ENCODE measurements at regions not wholly inside any gene's neighbourhood (a gene's known extent, or its start where the extent isn't known, plus 50 kb on each side); places are given as distances from the start of the nearest gene placed in this dataset.
A peak's percentile ranks its signal among the peaks of the same experiment; 100 is the strongest.
"Not testable (repeated sequence)": the region's sequence is repeated elsewhere in the genome, so short reads cannot be mapped to it uniquely, and the experiment has no call there.

DNA sequence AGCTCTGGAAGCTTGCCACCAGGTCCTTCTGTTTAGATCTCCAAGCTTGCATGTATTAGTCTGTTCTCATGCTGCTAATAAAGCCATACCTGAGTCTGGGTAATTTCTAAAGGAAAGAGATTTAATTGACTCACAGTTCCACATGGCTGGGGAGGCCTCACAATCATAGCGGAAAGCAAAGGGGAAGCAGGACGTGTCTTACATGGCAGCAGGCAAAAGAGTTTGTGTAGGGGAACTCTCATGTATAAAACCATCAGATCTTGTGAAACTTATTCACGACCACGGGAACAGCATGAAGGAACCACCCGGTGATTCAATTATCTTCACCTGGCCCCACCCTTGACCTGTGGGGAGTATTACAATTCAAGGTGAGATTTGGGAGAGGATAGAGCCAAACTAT, 147.0 kb upstream of the PROK2 start:
- DNase-seq (ENCODE audit: low spot score) = no peak
- ChIA-PET CTCF (no interaction called here), POLR2A (ENCODE audit: low non-redundant PET) (no interaction called here)
- no peak overlapping the region for H3K27ac ChIP-seq
- TF ChIP-seq, protein P1, sequence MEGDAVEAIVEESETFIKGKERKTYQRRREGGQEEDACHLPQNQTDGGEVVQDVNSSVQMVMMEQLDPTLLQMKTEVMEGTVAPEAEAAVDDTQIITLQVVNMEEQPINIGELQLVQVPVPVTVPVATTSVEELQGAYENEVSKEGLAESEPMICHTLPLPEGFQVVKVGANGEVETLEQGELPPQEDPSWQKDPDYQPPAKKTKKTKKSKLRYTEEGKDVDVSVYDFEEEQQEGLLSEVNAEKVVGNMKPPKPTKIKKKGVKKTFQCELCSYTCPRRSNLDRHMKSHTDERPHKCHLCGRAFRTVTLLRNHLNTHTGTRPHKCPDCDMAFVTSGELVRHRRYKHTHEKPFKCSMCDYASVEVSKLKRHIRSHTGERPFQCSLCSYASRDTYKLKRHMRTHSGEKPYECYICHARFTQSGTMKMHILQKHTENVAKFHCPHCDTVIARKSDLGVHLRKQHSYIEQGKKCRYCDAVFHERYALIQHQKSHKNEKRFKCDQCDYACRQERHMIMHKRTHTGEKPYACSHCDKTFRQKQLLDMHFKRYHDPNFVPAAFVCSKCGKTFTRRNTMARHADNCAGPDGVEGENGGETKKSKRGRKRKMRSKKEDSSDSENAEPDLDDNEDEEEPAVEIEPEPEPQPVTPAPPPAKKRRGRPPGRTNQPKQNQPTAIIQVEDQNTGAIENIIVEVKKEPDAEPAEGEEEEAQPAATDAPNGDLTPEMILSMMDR (conservative IDR thresholded peaks at IDR 0.05; ENCODE audit: low read depth) = no peak

DNA sequence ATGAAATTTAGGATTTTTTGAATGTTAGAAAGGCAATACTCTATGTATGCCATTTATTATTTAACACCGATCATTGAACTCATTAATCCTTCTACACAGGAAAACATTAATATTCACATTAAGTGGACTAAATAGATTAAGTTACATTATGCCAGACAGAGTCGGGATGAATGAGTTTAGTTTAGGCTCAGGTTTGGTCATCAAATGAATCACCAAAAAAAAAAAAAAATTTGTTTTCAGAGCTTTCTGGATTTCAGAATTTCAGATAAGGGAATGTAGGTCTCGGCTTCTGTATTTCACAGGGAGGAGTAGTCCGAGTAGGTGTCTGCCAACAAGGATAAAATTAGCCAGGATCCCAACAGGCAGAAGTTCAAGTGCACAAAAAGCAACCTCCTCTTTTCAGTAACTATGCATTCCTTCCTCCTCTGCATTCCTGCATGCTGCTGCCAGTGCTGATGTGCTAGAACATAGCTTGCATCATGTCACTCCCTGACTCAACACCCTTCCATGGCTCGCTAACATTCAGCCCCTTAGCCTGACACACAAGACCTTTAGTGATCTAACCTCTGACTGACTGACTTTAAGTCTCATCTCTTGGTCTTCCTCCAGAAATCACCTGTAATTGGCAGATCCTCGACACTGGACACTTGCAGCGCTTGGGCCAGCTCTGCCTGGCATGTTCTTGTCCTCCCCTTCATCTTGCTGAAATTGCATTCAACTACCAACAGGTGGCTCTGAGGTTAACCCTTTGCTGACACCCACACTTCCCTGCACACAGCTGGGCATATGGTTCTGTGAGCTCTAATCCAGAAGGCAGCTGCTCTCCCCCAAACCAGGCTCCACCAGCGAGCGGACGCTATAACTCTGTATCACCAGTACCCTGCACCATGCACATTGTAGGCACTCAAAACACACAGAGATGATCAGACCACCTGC, 145.4 kb upstream of the PROK2 start:
- ChIA-PET POLR2A (ENCODE audit: low non-redundant PET) (interaction anchor here (0.6 kb wide), 1 partner anchor 18 kb away, joined by 4 read pairs; no protein-coding TSS in a partner anchor), CTCF (interaction anchor here (0.6 kb wide), 1 partner anchor 594 kb away, joined by 4 read pairs; no protein-coding TSS in a partner anchor)
- peak; percentile 11 for DNase-seq (ENCODE audit: low spot score)
- no peak overlapping the region for H3K27ac ChIP-seq
- TF ChIP-seq, protein P1 (conservative IDR thresholded peaks at IDR 0.05; ENCODE audit: low read depth) = no peak

DNA sequence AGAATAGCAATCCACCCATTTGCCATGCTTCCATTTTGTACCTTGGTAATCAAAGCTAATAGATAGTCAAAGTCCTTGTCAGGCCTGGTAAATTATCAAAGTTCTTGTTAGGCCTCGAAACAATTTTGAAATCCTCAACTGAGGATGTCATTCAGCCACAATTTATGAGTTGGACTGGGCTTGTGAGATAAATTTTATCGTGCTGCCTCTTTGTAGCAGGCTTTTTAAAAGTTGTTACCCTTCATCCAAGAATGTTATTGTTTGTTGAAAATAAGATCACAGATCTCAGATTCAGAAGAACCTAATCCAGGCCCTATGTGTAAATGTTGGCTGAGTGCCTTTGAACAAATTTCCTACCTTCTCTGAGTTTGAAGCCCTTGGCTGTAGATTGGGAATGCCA, 143.3 kb upstream of the PROK2 start:
- no peak overlapping the region for H3K27ac ChIP-seq
- no peak for DNase-seq (ENCODE audit: low spot score)
- CTCF ChIA-PET = interaction anchor here (1.0 kb wide), 1 partner anchor 9 kb away, joined by 5 read pairs; no protein-coding TSS in a partner anchor
- POLR2A ChIA-PET (ENCODE audit: low non-redundant PET) = no interaction called here
- TF ChIP-seq, protein P1 (conservative IDR thresholded peaks at IDR 0.05; ENCODE audit: low read depth) = no peak

DNA sequence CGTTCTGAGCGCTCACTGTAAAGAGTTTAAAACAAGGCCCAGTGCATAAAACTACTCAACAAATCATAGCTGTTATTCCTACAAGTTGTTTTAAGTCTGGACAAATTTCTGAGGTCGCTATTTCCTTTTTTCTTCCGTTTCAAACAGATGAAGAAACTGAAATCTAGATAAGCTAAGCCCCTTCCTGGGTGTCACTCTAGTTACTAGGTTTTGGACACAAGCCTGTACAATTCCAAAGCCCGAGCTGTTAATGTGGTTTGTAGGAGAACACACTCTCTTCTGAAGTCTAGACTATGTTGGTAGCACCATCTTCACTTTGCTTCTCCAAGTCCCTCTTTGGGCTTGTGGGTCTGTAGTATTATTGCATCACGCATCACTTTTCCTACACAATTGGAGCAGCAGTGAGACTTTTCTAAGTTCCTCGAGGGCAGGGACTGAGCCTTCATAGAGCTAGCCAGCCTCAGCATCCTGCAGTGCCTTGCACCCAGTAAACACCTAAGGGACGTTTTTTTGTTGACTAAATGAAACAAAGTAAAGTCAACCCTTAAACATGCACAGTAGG, 142.6 kb upstream of the PROK2 start:
- TF ChIP-seq, protein P1 (conservative IDR thresholded peaks at IDR 0.05; ENCODE audit: low read depth) = no peak
- CTCF ChIA-PET = interaction anchor here (0.5 to 1.0 kb wide), 2 partner anchors 8 to 933 kb away, joined by 3 to 5 read pairs; no protein-coding TSS in a partner anchor
- DNase-seq (ENCODE audit: low spot score) = no peak
- POLR2A ChIA-PET (ENCODE audit: low non-redundant PET) = no interaction called here
- no peak overlapping the region for H3K27ac ChIP-seq

DNA sequence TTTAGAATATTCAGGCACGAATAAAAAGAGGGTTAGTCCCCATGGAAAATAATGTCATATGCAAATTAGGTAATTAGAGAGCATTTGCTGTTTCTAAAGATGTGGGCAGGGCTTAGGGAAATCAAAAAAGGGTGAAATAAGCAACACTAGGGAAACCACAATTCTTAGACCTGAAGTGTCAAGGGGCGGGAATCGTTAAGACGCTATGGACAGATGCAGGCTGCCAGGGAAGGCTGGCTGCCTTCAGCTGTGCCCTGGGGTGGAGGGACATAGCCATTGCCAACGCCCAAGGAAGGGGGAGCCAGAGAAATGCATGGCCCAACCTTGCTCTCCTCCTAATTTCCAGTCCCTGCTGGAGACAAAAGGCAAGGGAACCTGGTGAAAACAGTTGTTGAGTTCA, 141.7 kb upstream of the PROK2 start:
- H3K27ac ChIP-seq = no peak overlapping the region
- ChIA-PET CTCF (no interaction called here), POLR2A (ENCODE audit: low non-redundant PET) (no interaction called here)
- no peak for DNase-seq (ENCODE audit: low spot score)
- TF ChIP-seq, protein P1 (conservative IDR thresholded peaks at IDR 0.05; ENCODE audit: low read depth) = no peak

DNA sequence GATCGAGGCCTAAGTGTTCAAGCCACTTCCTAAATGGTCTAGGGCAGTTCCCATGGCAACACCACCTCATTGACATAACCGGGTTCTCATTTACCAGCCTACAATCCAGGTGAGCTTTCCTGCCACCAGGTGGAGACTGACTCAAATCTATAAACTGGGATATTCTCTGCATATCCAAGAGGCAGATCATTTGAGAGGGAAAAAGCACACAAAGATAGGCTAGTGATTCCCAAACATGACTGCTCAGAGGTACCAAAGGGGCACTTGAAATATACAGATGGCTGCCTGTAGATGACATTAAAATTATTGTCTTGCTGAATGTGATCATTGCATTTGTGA, 141.3 kb upstream of the PROK2 start:
- H3K27ac ChIP-seq = no peak overlapping the region
- ChIA-PET CTCF (interaction anchor here (0.6 kb wide), 1 partner anchor 389 kb away, joined by 4 read pairs; no protein-coding TSS in a partner anchor), POLR2A (ENCODE audit: low non-redundant PET) (no interaction called here)
- TF ChIP-seq, protein P1 (conservative IDR thresholded peaks at IDR 0.05; ENCODE audit: low read depth) = no peak; the same call in 1 of the 2 replicates
- peak; percentile 55 for DNase-seq (ENCODE audit: low spot score)

DNA sequence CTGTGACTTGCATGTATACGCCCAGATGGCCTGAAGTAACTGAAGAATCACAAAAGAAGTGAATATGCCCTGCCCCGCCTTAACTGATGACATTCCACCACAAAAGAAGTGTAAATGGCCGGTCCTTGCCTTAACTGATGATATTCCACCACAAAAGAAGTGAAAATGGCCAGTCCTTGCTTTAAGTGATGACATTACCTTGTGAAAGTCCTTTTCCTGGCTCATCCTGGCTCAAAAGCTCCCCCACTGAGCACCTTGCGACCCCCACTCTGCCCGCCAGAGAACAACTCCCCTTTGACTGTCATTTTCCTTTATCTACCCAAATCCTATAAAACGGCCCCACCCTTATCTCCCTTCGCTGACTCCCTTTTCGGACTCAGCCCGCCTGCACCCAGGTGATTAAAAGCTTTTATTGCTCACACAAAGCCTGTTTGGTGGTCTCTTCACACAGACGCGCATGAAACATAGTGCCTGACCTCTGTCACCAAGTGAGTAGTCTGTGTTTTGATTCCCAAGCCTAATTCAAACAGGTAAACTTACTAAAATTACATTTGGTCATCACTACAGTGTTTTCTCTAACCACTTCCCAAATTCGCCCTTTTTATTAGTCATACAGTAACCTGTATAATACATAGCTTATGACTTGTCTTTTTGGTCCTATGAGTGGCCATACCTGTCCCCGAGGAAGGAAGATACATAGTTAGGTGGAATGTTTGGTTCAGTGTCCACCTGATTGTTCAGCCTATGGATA, 140.7 kb upstream of the PROK2 start:
- DNase-seq (ENCODE audit: low spot score); H3K27ac ChIP-seq; POLR2A ChIA-PET (ENCODE audit: low non-redundant PET): not testable (repeated sequence)
- CTCF ChIA-PET = interaction anchor here (0.6 kb wide), 1 partner anchor 389 kb away, joined by 4 read pairs; no protein-coding TSS in a partner anchor
